ENCODE measurements at regions not wholly inside any gene's neighbourhood (a gene's known extent, or its start where the extent isn't known, plus 50 kb on each side); places are given as distances from the start of the nearest gene placed in this dataset.
A peak's percentile ranks its signal among the peaks of the same experiment; 100 is the strongest.

DNA sequence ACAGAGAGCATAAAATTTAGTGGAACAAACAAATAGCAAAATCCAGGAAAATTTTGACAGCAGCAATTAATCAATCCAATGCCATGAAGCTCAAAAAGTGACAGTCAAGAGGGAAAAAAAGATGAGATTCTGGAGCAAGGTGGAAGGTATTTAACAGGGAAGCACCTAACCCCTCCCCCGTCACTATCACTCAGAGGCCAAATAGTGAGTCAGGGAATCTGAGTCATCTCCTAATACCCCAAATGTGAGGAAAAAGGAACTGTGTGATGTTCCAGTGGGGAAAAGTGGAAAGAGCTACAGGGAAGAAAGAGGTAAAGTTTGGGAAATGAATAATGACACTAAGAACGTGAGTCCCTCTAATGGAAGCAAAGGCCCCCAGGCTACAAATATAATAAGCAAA lies 113.2 kb upstream of the PHF14 start:
- TF ChIP-seq, protein P1, sequence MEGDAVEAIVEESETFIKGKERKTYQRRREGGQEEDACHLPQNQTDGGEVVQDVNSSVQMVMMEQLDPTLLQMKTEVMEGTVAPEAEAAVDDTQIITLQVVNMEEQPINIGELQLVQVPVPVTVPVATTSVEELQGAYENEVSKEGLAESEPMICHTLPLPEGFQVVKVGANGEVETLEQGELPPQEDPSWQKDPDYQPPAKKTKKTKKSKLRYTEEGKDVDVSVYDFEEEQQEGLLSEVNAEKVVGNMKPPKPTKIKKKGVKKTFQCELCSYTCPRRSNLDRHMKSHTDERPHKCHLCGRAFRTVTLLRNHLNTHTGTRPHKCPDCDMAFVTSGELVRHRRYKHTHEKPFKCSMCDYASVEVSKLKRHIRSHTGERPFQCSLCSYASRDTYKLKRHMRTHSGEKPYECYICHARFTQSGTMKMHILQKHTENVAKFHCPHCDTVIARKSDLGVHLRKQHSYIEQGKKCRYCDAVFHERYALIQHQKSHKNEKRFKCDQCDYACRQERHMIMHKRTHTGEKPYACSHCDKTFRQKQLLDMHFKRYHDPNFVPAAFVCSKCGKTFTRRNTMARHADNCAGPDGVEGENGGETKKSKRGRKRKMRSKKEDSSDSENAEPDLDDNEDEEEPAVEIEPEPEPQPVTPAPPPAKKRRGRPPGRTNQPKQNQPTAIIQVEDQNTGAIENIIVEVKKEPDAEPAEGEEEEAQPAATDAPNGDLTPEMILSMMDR (IDR thresholded peaks at IDR 0.05) = no peak
- Histone ChIP-seq H3K4me3 (no peak overlapping the region), H3K27ac (no peak overlapping the region), H3K9me3 (no peaks in the 10 kb centered on the region), H3K36me3 (no peaks in the 10 kb centered on the region), H3K27me3 (no peaks in the 10 kb centered on the region), H3K4me1 (no peaks in the 10 kb centered on the region)
- 64 to 68% methylated on average over 2 of the region's 2 CpGs for WGBS, 2 donors
- no peak for DNase-seq
- intact Hi-C loops (cut with DNase I) = no loop called here
- ATAC-seq = no peak

DNA sequence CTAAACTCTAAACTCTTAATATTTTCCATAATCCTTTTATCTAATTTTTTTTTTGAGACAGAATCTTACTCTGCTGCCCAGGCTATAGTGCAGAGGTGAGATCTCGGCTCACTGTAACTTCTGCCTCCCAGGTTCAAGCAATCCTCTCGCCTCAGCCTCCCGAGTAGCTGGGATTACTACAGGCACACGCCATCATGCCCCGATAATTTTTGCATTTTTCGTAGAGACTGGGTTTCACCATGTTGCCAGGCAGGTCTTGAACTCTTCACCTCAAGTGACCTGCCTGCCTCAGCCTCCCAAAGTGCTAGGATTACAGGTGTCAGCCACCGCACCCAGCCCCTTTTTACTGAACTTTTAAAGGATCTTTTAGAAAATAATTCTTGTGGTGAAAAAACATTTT lies 110.2 kb upstream of the PHF14 start:
- no peak for ATAC-seq
- TF ChIP-seq, protein P1 (IDR thresholded peaks at IDR 0.05) = no peak

DNA sequence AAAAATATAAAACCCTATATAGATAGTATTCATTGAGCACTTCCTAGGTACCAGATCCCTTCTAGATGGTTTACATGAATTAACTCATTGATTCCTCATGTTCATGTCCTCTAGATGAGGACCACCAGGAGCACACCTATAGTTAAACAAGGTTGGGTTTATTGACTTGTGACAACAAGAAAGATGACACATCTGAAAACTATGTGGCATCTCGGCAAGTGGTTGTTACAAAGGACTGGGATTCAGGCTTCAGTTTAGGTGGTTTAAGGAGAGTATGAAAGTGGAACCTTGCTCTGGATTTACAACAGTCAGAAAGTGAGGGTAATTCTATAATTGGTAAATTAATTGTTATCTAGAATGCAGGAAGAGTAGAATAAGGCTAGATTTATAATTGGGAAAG lies 99.0 kb upstream of the PHF14 start:
- peak overlapping the region in 3 of 10 donors; percentile 9 to 40 (median 31) for H3K27ac ChIP-seq
- ATAC-seq (peak in 1 of 8 donors; percentile 24), DNase-seq (no peak)
- no peaks in the 10 kb centered on the region for H3K36me3 ChIP-seq
- no peaks in the 10 kb centered on the region for H3K27me3 ChIP-seq
- 52 to 65% methylated on average over 1 of the region's 1 CpG for WGBS, 2 donors
- H3K4me1 ChIP-seq = no peaks in the 10 kb centered on the region
- TF ChIP-seq, protein P1 (IDR thresholded peaks at IDR 0.05) = no peak
- intact Hi-C loops (cut with DNase I) = no loop called here
- H3K9me3 ChIP-seq = peaks cover 0 to 21% (median 0%) of the 10 kb centered on the region in 11 donors
- no peak overlapping the region for H3K4me3 ChIP-seq

More for the DNA sequence above, 110.2 kb upstream of the PHF14 start:
- no peak overlapping the region for H3K27ac ChIP-seq
- 89 to 92% methylated on average over 7 of the region's 7 CpGs for WGBS, 2 donors
- no peak for DNase-seq
- no peaks in the 10 kb centered on the region for H3K4me1 ChIP-seq
- no peaks in the 10 kb centered on the region for H3K9me3 ChIP-seq
- H3K4me3 ChIP-seq = no peak overlapping the region
- H3K36me3 ChIP-seq = no peaks in the 10 kb centered on the region
- H3K27me3 ChIP-seq = no peaks in the 10 kb centered on the region
- intact Hi-C loops (cut with DNase I) = no loop called here

DNA sequence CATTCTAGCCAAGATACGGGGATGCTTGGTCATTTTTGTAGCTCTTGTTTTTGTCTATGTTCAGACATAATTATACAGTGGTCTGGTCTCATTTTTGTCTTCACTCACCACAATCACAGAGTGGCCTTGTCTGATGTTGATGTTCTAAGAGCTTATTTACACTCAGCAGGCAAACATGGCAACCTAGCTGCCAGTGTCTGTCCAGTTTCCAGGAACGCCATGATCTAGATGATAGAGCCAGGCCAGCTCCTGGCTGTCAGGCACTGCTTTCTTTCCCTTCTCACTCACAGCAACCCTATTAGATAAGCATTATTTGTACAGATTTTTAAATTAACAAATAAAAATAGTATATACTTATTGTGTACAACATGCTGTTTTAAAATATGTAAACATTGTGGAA lies 98.6 kb upstream of the PHF14 start:
- Histone ChIP-seq H3K4me3 (no peak overlapping the region), H3K36me3 (no peaks in the 10 kb centered on the region), H3K9me3 (peaks cover 0 to 21% (median 0%) of the 10 kb centered on the region in 11 donors), H3K27me3 (no peaks in the 10 kb centered on the region), H3K4me1 (no peaks in the 10 kb centered on the region), H3K27ac (peak overlapping the region in 3 of 10 donors; percentile 9 to 40 (median 31))
- ATAC-seq (peak in 5 of 8 donors; percentile 76 to 99 (median 90)), DNase-seq (peak in 1 of 2 donors; percentile 9)
- intact Hi-C loops (cut with DNase I) = no loop called here
- 54 to 75% methylated on average over 2 of the region's 2 CpGs for WGBS, 2 donors
- TF ChIP-seq, protein P1 (IDR thresholded peaks at IDR 0.05) = no peak

Measured in heart right ventricle (tissue), 16 donors.